GM19455 (cell line): ENCODE measurements at regions not wholly inside any gene's neighbourhood (a gene's known extent, or its start where the extent isn't known, plus 50 kb on each side); places are given as distances from the start of the nearest gene placed in this dataset.

ENCODE experiments used
- ATAC-seq: cut with Tn5 transposase; IDR thresholded peaks from one replicate; pipeline ENCODE4 v1.9.1; 2021; ENCODE audit not compliant: unreplicated experiment

- no peak for ATAC-seq
Measured at GRCh38 chr21:17903029-17903806, 84.1 kb upstream of the C21orf91 start.

GRCh38 chr21:17901458-17902079 lies 82.4 kb upstream of the C21orf91 start:
- ATAC-seq: no peak

GRCh38 chr21:17900990-17901385 lies 81.8 kb upstream of the C21orf91 start:
- no peak for ATAC-seq

GRCh38 chr21:17900281-17900989 lies 81.3 kb upstream of the C21orf91 start:
- no peak for ATAC-seq

GRCh38 chr21:17889171-17889570 lies 70.0 kb upstream of the C21orf91 start:
- no peak for ATAC-seq

GRCh38 chr21:17869115-17869514 lies 50.0 kb upstream of the C21orf91 start:
- ATAC-seq: no peak
